Colonic mucosa (tissue), 4 donors: ENCODE measurements at regions not wholly inside any gene's neighbourhood (a gene's known extent, or its start where the extent isn't known, plus 50 kb on each side); places are given as distances from the start of the nearest gene placed in this dataset.

Source experiments
- DNase-seq: peaks from one replicate; pipeline ENCODE4 v3.0.0-alpha.2; 2020
- H3K27ac ChIP-seq: fragments of 200-600 bp; one replicate; pipeline ENCODE4 v1.8.0; 2021
- H3K27me3 ChIP-seq: fragments of 200-600 bp; one replicate; pipeline ENCODE4 v1.8.0; 2021
- H3K36me3 ChIP-seq: fragments of 200-600 bp; one replicate; pipeline ENCODE4 v1.8.0; 2021
- H3K4me1 ChIP-seq: fragments of 200-600 bp; one replicate; pipeline ENCODE4 v1.8.0; 2021; ENCODE audit warnings: mild to moderate bottlenecking
- H3K4me3 ChIP-seq: fragments of 200-600 bp; one replicate; pipeline ENCODE4 v1.8.0; 2021
- H3K9ac ChIP-seq, 2 donors: one replicate each; pipeline ENCODE4 v1.7.0; 2013; ENCODE audit warnings: control low read depth in 2 of 2, low read depth in 2 of 2, low read length in 2 of 2
- H3K9me3 ChIP-seq: fragments of 200-600 bp; one replicate; pipeline ENCODE4 v1.8.0; 2021
- intact Hi-C: fragments of 100-400 bp; cut with DNase I; formaldehyde crosslinking; loops from one replicate; pipeline ENCODE4 v1.14.1; 2022
- TF ChIP-seq, protein P1 (sequence below): fragments of 200-600 bp; IDR thresholded peaks from one replicate; pipeline ENCODE4 v1.8.0; 2022; ENCODE audit warnings: antibody characterized with exemption, mild to moderate bottlenecking
- donor health status: healthy.
- donor health status: DM: no; HTN: no; CAD: no.
- donor health status: DM: no; HTN: no; CAD: no.

DNA sequence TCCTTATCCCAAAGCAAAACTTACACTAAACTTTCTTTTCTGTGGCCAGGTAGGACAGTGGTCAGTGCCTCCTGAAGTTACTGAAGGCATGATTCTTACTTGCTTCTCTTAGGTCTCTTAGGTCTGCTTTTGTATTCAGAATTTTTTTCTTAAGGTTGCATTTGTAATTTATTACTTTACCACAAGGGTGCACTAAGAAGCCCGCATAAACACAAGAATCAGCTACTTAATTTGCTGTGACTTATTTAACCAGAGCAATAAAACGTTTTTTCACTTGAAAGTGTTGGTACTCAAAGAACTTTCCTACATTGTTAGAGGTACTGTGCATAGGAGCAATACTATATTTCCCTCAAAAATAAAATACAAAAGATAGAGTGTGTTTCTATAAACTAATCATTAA, 75.4 kb upstream of the LAMA2 start:
- Histone ChIP-seq H3K36me3 (no peaks in the 10 kb centered on the region), H3K27ac (no peak overlapping the region), H3K9me3 (no peaks in the 10 kb centered on the region), H3K4me1 (no peaks in the 10 kb centered on the region), H3K9ac (no peak overlapping the region), H3K4me3 (no peak overlapping the region), H3K27me3 (no peaks in the 10 kb centered on the region)
- no peak for DNase-seq
- intact Hi-C loops, result loop anchor here (2.0 kb wide), 1 partner anchor 567 kb away; no protein-coding TSS in a partner anchor
- TF ChIP-seq, protein P1, sequence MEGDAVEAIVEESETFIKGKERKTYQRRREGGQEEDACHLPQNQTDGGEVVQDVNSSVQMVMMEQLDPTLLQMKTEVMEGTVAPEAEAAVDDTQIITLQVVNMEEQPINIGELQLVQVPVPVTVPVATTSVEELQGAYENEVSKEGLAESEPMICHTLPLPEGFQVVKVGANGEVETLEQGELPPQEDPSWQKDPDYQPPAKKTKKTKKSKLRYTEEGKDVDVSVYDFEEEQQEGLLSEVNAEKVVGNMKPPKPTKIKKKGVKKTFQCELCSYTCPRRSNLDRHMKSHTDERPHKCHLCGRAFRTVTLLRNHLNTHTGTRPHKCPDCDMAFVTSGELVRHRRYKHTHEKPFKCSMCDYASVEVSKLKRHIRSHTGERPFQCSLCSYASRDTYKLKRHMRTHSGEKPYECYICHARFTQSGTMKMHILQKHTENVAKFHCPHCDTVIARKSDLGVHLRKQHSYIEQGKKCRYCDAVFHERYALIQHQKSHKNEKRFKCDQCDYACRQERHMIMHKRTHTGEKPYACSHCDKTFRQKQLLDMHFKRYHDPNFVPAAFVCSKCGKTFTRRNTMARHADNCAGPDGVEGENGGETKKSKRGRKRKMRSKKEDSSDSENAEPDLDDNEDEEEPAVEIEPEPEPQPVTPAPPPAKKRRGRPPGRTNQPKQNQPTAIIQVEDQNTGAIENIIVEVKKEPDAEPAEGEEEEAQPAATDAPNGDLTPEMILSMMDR, result no peak

DNA sequence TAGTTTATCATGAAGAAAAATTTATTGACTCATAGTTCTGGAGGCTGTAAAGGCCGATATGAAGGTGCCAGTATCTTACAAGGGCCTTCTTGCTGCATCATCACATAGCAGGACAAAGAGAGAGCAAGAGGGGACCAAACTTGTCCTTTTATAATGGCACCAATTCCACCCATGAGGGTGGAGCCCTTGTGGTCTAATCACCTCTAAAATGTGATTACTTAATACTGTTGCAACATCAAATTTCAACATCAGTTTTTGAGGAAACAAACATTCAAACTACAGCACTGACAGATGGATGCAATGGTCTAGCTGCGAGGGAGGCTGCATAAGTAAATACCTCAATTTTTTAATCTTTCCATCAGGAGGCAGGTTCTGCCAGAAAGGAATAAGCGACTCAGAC, 76.7 kb upstream of the LAMA2 start:
- Histone ChIP-seq H3K4me1 (no peaks in the 10 kb centered on the region), H3K36me3 (no peaks in the 10 kb centered on the region), H3K4me3 (no peak overlapping the region), H3K27me3 (no peaks in the 10 kb centered on the region), H3K27ac (no peak overlapping the region), H3K9me3 (no peaks in the 10 kb centered on the region), H3K9ac (no peak overlapping the region)
- intact Hi-C loops, result loop anchor here (2.0 kb wide), 1 partner anchor 569 kb away; no protein-coding TSS in a partner anchor
- no peak for DNase-seq
- TF ChIP-seq, protein P1, result no peak

- H3K9ac ChIP-seq, result no peak overlapping the region
- H3K27me3 ChIP-seq, result no peaks in the 10 kb centered on the region
- TF ChIP-seq, protein P1, result no peak
- no peak overlapping the region for H3K4me3 ChIP-seq
- intact Hi-C loops, result no loop called here
- no peaks in the 10 kb centered on the region for H3K9me3 ChIP-seq
- no peaks in the 10 kb centered on the region for H3K4me1 ChIP-seq
- no peak overlapping the region for H3K27ac ChIP-seq
- DNase-seq, result no peak
- no peaks in the 10 kb centered on the region for H3K36me3 ChIP-seq
Measured at GRCh38 chr6:128803911-128804310, 79.0 kb upstream of the LAMA2 start.

DNA sequence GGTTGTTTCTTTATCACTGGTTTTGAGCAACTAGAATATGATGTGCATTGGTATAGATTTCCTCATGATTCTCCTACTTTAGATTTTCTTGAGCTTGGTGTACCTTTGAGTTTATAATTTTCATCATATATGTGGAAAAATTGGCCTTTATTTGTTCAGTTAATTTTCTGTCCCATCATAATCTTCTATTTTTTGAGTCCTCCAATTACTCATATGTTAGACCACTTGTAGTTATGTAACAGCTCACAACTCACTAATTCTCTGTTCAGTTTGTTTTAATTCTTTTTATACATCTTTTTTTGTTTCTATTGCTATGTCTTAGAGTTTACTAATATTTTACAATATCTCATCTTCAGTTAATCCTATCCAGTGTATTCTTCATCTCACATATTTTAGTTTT, 81.3 kb upstream of the LAMA2 start:
- no peaks in the 10 kb centered on the region for H3K9me3 ChIP-seq
- no peak overlapping the region for H3K4me3 ChIP-seq
- no peak for DNase-seq
- H3K4me1 ChIP-seq, result no peaks in the 10 kb centered on the region
- no peak overlapping the region for H3K27ac ChIP-seq
- no peaks in the 10 kb centered on the region for H3K36me3 ChIP-seq
- H3K27me3 ChIP-seq, result no peaks in the 10 kb centered on the region
- H3K9ac ChIP-seq, result no peak overlapping the region
- TF ChIP-seq, protein P1, result no peak
- intact Hi-C loops, result no loop called here

GRCh38 chr6:128784266-128784665, 98.7 kb upstream of the LAMA2 start:
- Histone ChIP-seq H3K27ac (no peak overlapping the region), H3K9me3 (no peaks in the 10 kb centered on the region), H3K4me1 (no peaks in the 10 kb centered on the region), H3K9ac (no peak overlapping the region), H3K27me3 (no peaks in the 10 kb centered on the region), H3K4me3 (no peak overlapping the region), H3K36me3 (no peaks in the 10 kb centered on the region)
- intact Hi-C loops, result no loop called here
- TF ChIP-seq, protein P1, result no peak
- DNase-seq, result no peak

GRCh38 chr6:128768187-128768586, 114.8 kb upstream of the LAMA2 start:
- Histone ChIP-seq H3K36me3 (no peaks in the 10 kb centered on the region), H3K9me3 (no peaks in the 10 kb centered on the region), H3K4me1 (no peaks in the 10 kb centered on the region), H3K9ac (no peak overlapping the region), H3K27ac (no peak overlapping the region), H3K4me3 (no peak overlapping the region), H3K27me3 (no peaks in the 10 kb centered on the region)
- intact Hi-C loops, result no loop called here
- TF ChIP-seq, protein P1, result no peak
- no peak for DNase-seq
